Psoas muscle (tissue), 7 donors: ENCODE measurements at regions not wholly inside any gene's neighbourhood (a gene's known extent, or its start where the extent isn't known, plus 50 kb on each side); places are given as distances from the start of the nearest gene placed in this dataset.

ENCODE experiments used
- ATAC-seq, 4 donors: fragments of 200-7000 bp; cut with Tn5 transposase; one replicate each; pipeline ENCODE4 v1.9.1; 2020; ENCODE audit warnings: moderate library complexity in 3 of 4, mild to moderate bottlenecking in 2 of 4
- DNase-seq, 2 donors: peaks; one replicate each; pipeline ENCODE4 v3.0.0-alpha.2; 2020
- H3K27ac ChIP-seq: fragments of 200-600 bp; one replicate; pipeline ENCODE4 v1.8.0; 2022
- H3K27me3 ChIP-seq, 3 donors: fragments of 200-600 bp in 1 of 3; one replicate each; pipeline versions ENCODE4 v1.6.1 to v1.8.0; 2013 to 2022; ENCODE audit warnings: low read length in 2 of 3, mild to moderate bottlenecking in 2 of 3, moderate library complexity in 1 of 3; ENCODE audit not compliant: insufficient read depth in 3 of 3
- H3K36me3 ChIP-seq, 2 donors: fragments of 200-600 bp in 1 of 2; one replicate each; pipeline versions ENCODE4 v1.6.1 to v1.8.0; 2013 to 2022; ENCODE audit warnings: low read depth in 1 of 2, mild to moderate bottlenecking in 1 of 2, moderate library complexity in 1 of 2; ENCODE audit not compliant: insufficient read depth in 1 of 2
- H3K4me1 ChIP-seq: fragments of 200-600 bp; one replicate; pipeline ENCODE4 v1.8.0; 2022
- H3K4me3 ChIP-seq: fragments of 200-600 bp; one replicate; pipeline ENCODE4 v1.8.0; 2022; ENCODE audit warnings: mild to moderate bottlenecking
- H3K9me3 ChIP-seq: fragments of 200-600 bp; one replicate; pipeline ENCODE4 v1.8.0; 2022
- CTCF ChIP-seq: fragments of 200-600 bp; IDR thresholded peaks from one replicate; pipeline ENCODE4 v1.8.0; 2022; ENCODE audit warnings: antibody characterized with exemption
- WGBS, 3 donors: extraction: QIAGEN DNeasy Blood & Tissue Kit; methylation state at CpG; one replicate each; pipeline versions ENCODE4 v1.1.6 to v1.1.7; 2013; 5-methylcytosine and 5-hydroxymethylcytosine counted together
- intact Hi-C, 2 donors: fragments of 100-400 bp; cut with DNase I; formaldehyde crosslinking; loops; one replicate each; pipeline versions ENCODE4 v1.11.0 to v1.14.2; 2022
- donor health status: healthy with polysubstance abuse.
- donor health status: DM: no; HTN: no; CAD: no; lungs with moderate emphysema.
- donor health status: Bipolar disorder and iron deficiency.
- donor health status: healthy.
- donor health status: DM: yes; HTN: yes; CAD: no.
- donor health status: DM: no; HTN: no; CAD: no.
- donor health status: DM: yes; HTN: yes; CAD: no.

- intact Hi-C loops = no loop called here
- H3K27me3 ChIP-seq = peaks cover 0 to 12% (median 6%) of the 10 kb centered on the region in 3 donors
- no peaks in the 10 kb centered on the region for H3K36me3 ChIP-seq
- TF ChIP-seq CTCF = no peak
- peaks cover 2% of the 10 kb centered on the region for H3K9me3 ChIP-seq
- ATAC-seq (no peak), DNase-seq (no peak)
- WGBS, 3 donors = 87 to 91% (median 88%) methylated on average over 5 of the region's 5 CpGs
- no peaks in the 10 kb centered on the region for H3K4me1 ChIP-seq
- H3K4me3 ChIP-seq = no peak overlapping the region
- no peak overlapping the region for H3K27ac ChIP-seq
These were observed 253.1 kb downstream of the PTPRU start for GRCh38 chr1:29489471-29489870.

- Histone ChIP-seq H3K9me3 (no peaks in the 10 kb centered on the region), H3K27me3 (peaks cover 0 to 12% (median 6%) of the 10 kb centered on the region in 3 donors), H3K36me3 (no peaks in the 10 kb centered on the region), H3K4me3 (no peak overlapping the region), H3K27ac (no peak overlapping the region), H3K4me1 (no peaks in the 10 kb centered on the region)
- DNase-seq = no peak
- intact Hi-C loops = no loop called here
- WGBS, 3 donors = 84 to 87% (median 84%) methylated on average over 11 of the region's 11 CpGs
- ATAC-seq = no peak
- no peak for TF ChIP-seq CTCF
These were observed 252.5 kb downstream of the PTPRU start for GRCh38 chr1:29488794-29489311.

- no peaks in the 10 kb centered on the region for H3K36me3 ChIP-seq
- no peak for TF ChIP-seq CTCF
- H3K9me3 ChIP-seq = no peaks in the 10 kb centered on the region
- intact Hi-C loops = no loop called here
- 75 to 83% (median 77%) methylated on average over 22 of the region's 22 CpGs for WGBS, 3 donors
- DNase-seq = no peak
- H3K4me3 ChIP-seq = no peak overlapping the region
- no peaks in the 10 kb centered on the region for H3K4me1 ChIP-seq
- no peak overlapping the region for H3K27ac ChIP-seq
- peaks cover 0 to 12% (median 6%) of the 10 kb centered on the region in 3 donors for H3K27me3 ChIP-seq
- no peak for ATAC-seq
These were observed 251.9 kb downstream of the PTPRU start for GRCh38 chr1:29488086-29488793.

- Histone ChIP-seq H3K36me3 (no peaks in the 10 kb centered on the region), H3K27me3 (peaks cover 0 to 12% (median 6%) of the 10 kb centered on the region in 3 donors), H3K27ac (no peak overlapping the region), H3K4me1 (no peaks in the 10 kb centered on the region), H3K9me3 (no peaks in the 10 kb centered on the region), H3K4me3 (no peak overlapping the region)
- WGBS, 3 donors = 91 to 93% (median 93%) methylated on average over 6 of the region's 6 CpGs
- ATAC-seq (no peak), DNase-seq (no peak)
- no peak for TF ChIP-seq CTCF
- intact Hi-C loops = no loop called here
These were observed 251.0 kb downstream of the PTPRU start for GRCh38 chr1:29487291-29487690.
